ENCODE measurements at regions not wholly inside any gene's neighbourhood (a gene's known extent, or its start where the extent isn't known, plus 50 kb on each side); places are given as distances from the start of the nearest gene placed in this dataset.

DNA sequence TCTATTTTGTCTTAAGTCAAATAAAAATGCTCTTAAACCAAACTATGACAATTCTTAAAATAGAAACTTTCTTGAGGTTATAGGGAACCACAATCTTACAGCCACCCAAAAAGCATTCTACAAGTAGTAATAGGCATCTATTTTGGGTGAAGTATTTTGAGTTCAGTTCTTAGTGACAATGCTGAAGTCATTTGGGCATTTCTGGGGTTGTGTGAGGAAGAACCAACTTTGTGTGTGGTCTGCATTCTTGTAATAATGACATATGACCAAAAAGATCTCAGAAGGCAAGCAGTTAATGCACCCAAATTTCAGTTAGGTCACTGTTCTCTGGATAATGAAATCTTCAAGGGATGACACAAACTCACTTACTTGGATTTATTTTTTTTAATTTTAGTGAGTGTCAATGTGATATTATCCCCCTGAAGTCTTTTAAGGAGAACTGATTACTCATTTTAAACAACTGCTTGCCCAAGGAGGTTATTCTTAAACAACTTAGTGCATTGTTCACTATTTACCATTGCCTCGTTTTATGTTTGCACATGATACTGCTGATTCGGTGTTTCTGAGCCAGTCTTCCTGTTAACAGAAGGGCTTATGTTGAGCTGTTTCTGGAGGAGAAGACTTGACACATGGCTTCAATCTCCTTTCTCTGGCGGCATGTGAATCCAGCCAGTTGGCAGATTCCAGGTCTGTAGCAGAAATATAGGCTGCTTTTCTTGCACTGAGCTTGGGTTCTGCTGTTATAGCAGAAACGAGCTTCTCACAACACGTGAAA, 618.9 kb downstream of the BCKDHB start:
- DNase-seq: no peak
- Histone ChIP-seq H3K4me3 (no peak overlapping the region), H3K27ac (no peak overlapping the region), H3K4me1 (no peaks in the 10 kb centered on the region), H3K27me3 (no peaks in the 10 kb centered on the region), H3K9me3 (no peaks in the 10 kb centered on the region), H3K36me3 (no peaks in the 10 kb centered on the region)
- no peak for ATAC-seq
- TF ChIP-seq, protein P1, sequence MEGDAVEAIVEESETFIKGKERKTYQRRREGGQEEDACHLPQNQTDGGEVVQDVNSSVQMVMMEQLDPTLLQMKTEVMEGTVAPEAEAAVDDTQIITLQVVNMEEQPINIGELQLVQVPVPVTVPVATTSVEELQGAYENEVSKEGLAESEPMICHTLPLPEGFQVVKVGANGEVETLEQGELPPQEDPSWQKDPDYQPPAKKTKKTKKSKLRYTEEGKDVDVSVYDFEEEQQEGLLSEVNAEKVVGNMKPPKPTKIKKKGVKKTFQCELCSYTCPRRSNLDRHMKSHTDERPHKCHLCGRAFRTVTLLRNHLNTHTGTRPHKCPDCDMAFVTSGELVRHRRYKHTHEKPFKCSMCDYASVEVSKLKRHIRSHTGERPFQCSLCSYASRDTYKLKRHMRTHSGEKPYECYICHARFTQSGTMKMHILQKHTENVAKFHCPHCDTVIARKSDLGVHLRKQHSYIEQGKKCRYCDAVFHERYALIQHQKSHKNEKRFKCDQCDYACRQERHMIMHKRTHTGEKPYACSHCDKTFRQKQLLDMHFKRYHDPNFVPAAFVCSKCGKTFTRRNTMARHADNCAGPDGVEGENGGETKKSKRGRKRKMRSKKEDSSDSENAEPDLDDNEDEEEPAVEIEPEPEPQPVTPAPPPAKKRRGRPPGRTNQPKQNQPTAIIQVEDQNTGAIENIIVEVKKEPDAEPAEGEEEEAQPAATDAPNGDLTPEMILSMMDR (IDR thresholded peaks at IDR 0.05): no peak
- intact Hi-C loops (cut with DNase I): no loop called here

DNA sequence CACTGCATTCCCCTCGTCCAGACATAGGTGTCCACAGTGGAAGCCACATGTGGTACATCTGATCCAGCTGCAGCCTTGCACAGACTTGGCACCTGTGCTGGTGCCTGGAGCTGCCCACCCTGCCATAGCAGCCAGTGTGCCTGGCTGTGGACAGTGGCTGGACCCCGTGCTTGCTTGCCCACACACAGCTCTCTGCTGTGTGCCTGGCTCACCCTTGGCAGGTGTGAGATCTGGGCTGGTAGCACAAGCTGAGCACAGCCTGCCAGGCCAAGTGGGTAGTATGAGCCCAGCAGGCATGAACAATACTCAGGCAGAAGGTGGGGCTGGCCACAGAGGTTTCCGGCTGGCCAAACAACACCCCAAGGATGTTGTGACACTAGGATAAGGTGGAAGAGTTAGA, 614.4 kb downstream of the BCKDHB start:
- Histone ChIP-seq H3K4me3 (no peak overlapping the region), H3K36me3 (no peaks in the 10 kb centered on the region), H3K27me3 (no peaks in the 10 kb centered on the region), H3K9me3 (no peaks in the 10 kb centered on the region), H3K27ac (no peak overlapping the region), H3K4me1 (no peaks in the 10 kb centered on the region)
- intact Hi-C loops (cut with DNase I): no loop called here
- TF ChIP-seq, protein P1 (IDR thresholded peaks at IDR 0.05): no peak
- ATAC-seq: peak; percentile 47
- no peak for DNase-seq

DNA sequence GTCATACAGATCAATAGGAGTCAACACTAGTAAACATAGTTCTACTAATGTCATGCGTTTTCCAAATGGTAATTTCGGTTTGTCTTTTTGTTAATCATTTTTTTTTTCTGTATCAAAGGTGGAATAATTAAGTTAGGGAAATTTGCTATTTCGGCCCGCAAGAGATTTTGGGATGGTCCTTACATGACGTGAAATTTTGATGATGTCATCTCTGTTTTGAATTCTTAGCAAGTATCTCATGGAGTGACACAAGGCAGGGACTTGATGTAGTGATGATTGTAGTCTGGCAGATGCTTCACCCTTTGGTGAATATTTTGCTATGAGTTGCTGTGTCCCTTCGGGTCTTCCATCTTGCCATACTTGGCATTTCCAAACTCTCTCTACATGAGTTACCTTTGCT, 608.0 kb downstream of the BCKDHB start:
- Histone ChIP-seq H3K4me1 (no peaks in the 10 kb centered on the region), H3K9me3 (no peaks in the 10 kb centered on the region), H3K27ac (no peak overlapping the region), H3K4me3 (no peak overlapping the region), H3K27me3 (no peaks in the 10 kb centered on the region), H3K36me3 (no peaks in the 10 kb centered on the region)
- ATAC-seq: no peak
- TF ChIP-seq, protein P1 (IDR thresholded peaks at IDR 0.05): no peak
- intact Hi-C loops (cut with DNase I): no loop called here
- no peak for DNase-seq

DNA sequence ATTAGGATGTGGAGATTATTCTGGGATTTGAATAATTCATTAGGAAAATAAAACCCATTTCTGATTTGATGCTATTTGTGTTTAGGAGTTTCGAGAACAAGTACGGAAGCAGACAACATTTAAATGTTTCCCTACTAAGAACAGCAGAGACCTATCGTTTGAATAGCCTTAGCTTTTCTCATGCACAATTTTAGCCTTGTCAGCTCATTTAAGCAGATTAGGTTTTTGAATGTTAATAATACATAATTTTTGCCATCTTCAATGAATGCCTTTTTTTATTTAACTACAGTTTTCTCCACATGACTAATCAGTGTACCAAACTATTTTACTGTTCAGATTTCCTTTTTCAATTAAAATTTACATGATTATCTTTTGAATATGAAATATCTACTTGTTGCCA, 592.0 kb downstream of the BCKDHB start:
- Histone ChIP-seq H3K36me3 (no peaks in the 10 kb centered on the region), H3K27ac (no peak overlapping the region), H3K4me3 (no peak overlapping the region), H3K27me3 (no peaks in the 10 kb centered on the region), H3K9me3 (peaks cover 9% of the 10 kb centered on the region), H3K4me1 (no peaks in the 10 kb centered on the region)
- intact Hi-C loops (cut with DNase I): no loop called here
- ATAC-seq (no peak), DNase-seq (no peak)
- TF ChIP-seq, protein P1 (IDR thresholded peaks at IDR 0.05): no peak

DNA sequence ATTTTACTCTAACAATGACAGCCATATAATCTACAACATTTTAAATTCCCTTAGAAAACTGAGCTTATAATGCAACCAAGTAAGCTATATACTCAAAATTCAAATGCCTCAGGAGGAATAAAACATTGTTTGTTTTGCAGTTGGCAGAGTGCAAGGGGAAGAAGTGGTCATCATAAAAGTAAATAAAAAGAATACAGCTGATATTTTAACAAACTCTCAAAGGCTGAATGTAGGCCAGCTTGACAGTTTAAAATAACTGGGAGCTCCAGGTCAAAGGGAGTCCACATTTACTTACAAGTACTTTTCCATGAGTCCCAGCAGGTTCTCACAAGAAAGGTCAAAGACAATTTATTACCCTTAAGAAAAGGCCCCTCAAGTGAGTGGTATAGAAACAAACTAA, 589.8 kb downstream of the BCKDHB start:
- intact Hi-C loops (cut with DNase I): no loop called here
- H3K27ac ChIP-seq: no peak overlapping the region
- DNase-seq (no peak), ATAC-seq (no peak)
- H3K9me3 ChIP-seq: peaks cover 9% of the 10 kb centered on the region
- H3K36me3 ChIP-seq: no peaks in the 10 kb centered on the region
- H3K4me3 ChIP-seq: no peak overlapping the region
- H3K4me1 ChIP-seq: no peaks in the 10 kb centered on the region
- TF ChIP-seq, protein P1 (IDR thresholded peaks at IDR 0.05): no peak
- no peaks in the 10 kb centered on the region for H3K27me3 ChIP-seq

All from upper lobe of right lung (tissue), 1 donor.